ENCODE measurements at regions not wholly inside any gene's neighbourhood (a gene's known extent, or its start where the extent isn't known, plus 50 kb on each side); places are given as distances from the start of the nearest gene placed in this dataset.
A peak's percentile ranks its signal among the peaks of the same experiment; 100 is the strongest.
"Not testable (repeated sequence)": the region's sequence is repeated elsewhere in the genome, so short reads cannot be mapped to it uniquely, and the experiment has no call there.

GRCh38 chr3:190178779-190179178 is 58.1 kb upstream of the P3H2 start:
- H3K79me2 ChIP-seq (ENCODE audit: control insufficient read depth, insufficient read depth, low read length, poor library complexity), result no peaks in the 10 kb centered on the region
- H3K4ac ChIP-seq (ENCODE audit: low read depth, low read length), result no peak overlapping the region
- no peak overlapping the region for H2AK5ac ChIP-seq (ENCODE audit: low read length)
- H3K4me2 ChIP-seq (ENCODE audit: low read length), result no peak overlapping the region
- H3K4me1 ChIP-seq (ENCODE audit: control insufficient read depth in 1 of 2, insufficient read depth in 2 of 2, low read length in 2 of 2), result no peaks in the 10 kb centered on the region
- no peak overlapping the region for H3K14ac ChIP-seq (ENCODE audit: low read length)
- no peak for DNase-seq
- no peak overlapping the region for H4K91ac ChIP-seq (ENCODE audit: low read depth, low read length)
- H2BK12ac ChIP-seq (ENCODE audit: low read length), result no peak overlapping the region
- WGBS (ENCODE audit: extremely low coverage, insufficient coverage, insufficient read length), result no CpG with 5 or more reads among the region's 2 CpGs
- no peak overlapping the region for H2AFZ ChIP-seq (ENCODE audit: insufficient read depth, low read length, poor library complexity)
- no peaks in the 10 kb centered on the region for H3K36me3 ChIP-seq (ENCODE audit: control insufficient read depth in 1 of 2, insufficient read depth in 2 of 2, low read length in 2 of 2)
- no peaks in the 10 kb centered on the region for H3K9me3 ChIP-seq (ENCODE audit: insufficient read depth, low read depth, low read length)
- no peak overlapping the region for H2BK5ac ChIP-seq (ENCODE audit: low read depth, low read length, poor library complexity)
- H3K27me3 ChIP-seq (ENCODE audit: insufficient read depth, low read length), result no peaks in the 10 kb centered on the region
- no peaks in the 10 kb centered on the region for H3K79me1 ChIP-seq (ENCODE audit: low read length)
- no peak overlapping the region for H3K23ac ChIP-seq (ENCODE audit: low read length)
- no peak overlapping the region for H4K8ac ChIP-seq (ENCODE audit: low read depth, low read length)
- no peak overlapping the region for H2BK120ac ChIP-seq (ENCODE audit: insufficient read depth, low read length, poor library complexity)
- no peak overlapping the region for H3K18ac ChIP-seq (ENCODE audit: low read length)
- no peak overlapping the region for H3K4me3 ChIP-seq (ENCODE audit: low read depth, low read length)
- no peak overlapping the region for H4K12ac ChIP-seq (ENCODE audit: low read depth, low read length)
- no peak overlapping the region for H3K9ac ChIP-seq (ENCODE audit: low read length)
- no peak overlapping the region for H3K27ac ChIP-seq (ENCODE audit: low read depth, low read length)

- not testable (repeated sequence) for H3K4me2 ChIP-seq (ENCODE audit: low read length); H3K18ac ChIP-seq (ENCODE audit: low read length); H2BK12ac ChIP-seq (ENCODE audit: low read length); H3K4me3 ChIP-seq (ENCODE audit: low read depth, low read length); H3K79me2 ChIP-seq (ENCODE audit: control insufficient read depth, insufficient read depth, low read length, poor library complexity); H3K4me1 ChIP-seq (ENCODE audit: control insufficient read depth in 1 of 2, insufficient read depth in 2 of 2, low read length in 2 of 2); H3K36me3 ChIP-seq (ENCODE audit: control insufficient read depth in 1 of 2, insufficient read depth in 2 of 2, low read length in 2 of 2); H3K14ac ChIP-seq (ENCODE audit: low read length); H3K27me3 ChIP-seq (ENCODE audit: insufficient read depth, low read length); H2AK5ac ChIP-seq (ENCODE audit: low read length); H3K9me3 ChIP-seq (ENCODE audit: insufficient read depth, low read depth, low read length); H4K12ac ChIP-seq (ENCODE audit: low read depth, low read length); H3K9ac ChIP-seq (ENCODE audit: low read length); H4K8ac ChIP-seq (ENCODE audit: low read depth, low read length); H3K23ac ChIP-seq (ENCODE audit: low read length); H3K4ac ChIP-seq (ENCODE audit: low read depth, low read length); H3K79me1 ChIP-seq (ENCODE audit: low read length); H4K91ac ChIP-seq (ENCODE audit: low read depth, low read length); DNase-seq; H2BK5ac ChIP-seq (ENCODE audit: low read depth, low read length, poor library complexity); H2BK120ac ChIP-seq (ENCODE audit: insufficient read depth, low read length, poor library complexity); H3K27ac ChIP-seq (ENCODE audit: low read depth, low read length); H2AFZ ChIP-seq (ENCODE audit: insufficient read depth, low read length, poor library complexity)
- no CpG with 5 or more reads among the region's 39 CpGs for WGBS (ENCODE audit: extremely low coverage, insufficient coverage, insufficient read length)
Measured at GRCh38 chr3:190176933-190177525, 56.3 kb upstream of the P3H2 start.

- H2BK120ac ChIP-seq (ENCODE audit: insufficient read depth, low read length, poor library complexity); H3K18ac ChIP-seq (ENCODE audit: low read length); H3K79me2 ChIP-seq (ENCODE audit: control insufficient read depth, insufficient read depth, low read length, poor library complexity); H4K12ac ChIP-seq (ENCODE audit: low read depth, low read length); H3K4ac ChIP-seq (ENCODE audit: low read depth, low read length); H4K8ac ChIP-seq (ENCODE audit: low read depth, low read length); H2AFZ ChIP-seq (ENCODE audit: insufficient read depth, low read length, poor library complexity); H3K9me3 ChIP-seq (ENCODE audit: insufficient read depth, low read depth, low read length); H3K4me2 ChIP-seq (ENCODE audit: low read length); H2BK12ac ChIP-seq (ENCODE audit: low read length); H3K4me1 ChIP-seq (ENCODE audit: control insufficient read depth in 1 of 2, insufficient read depth in 2 of 2, low read length in 2 of 2); H4K91ac ChIP-seq (ENCODE audit: low read depth, low read length); H3K23ac ChIP-seq (ENCODE audit: low read length); H2BK5ac ChIP-seq (ENCODE audit: low read depth, low read length, poor library complexity); H2AK5ac ChIP-seq (ENCODE audit: low read length); H3K27me3 ChIP-seq (ENCODE audit: insufficient read depth, low read length); H3K79me1 ChIP-seq (ENCODE audit: low read length); H3K14ac ChIP-seq (ENCODE audit: low read length); H3K27ac ChIP-seq (ENCODE audit: low read depth, low read length); H3K9ac ChIP-seq (ENCODE audit: low read length); H3K36me3 ChIP-seq (ENCODE audit: control insufficient read depth in 1 of 2, insufficient read depth in 2 of 2, low read length in 2 of 2); H3K4me3 ChIP-seq (ENCODE audit: low read depth, low read length); DNase-seq: not testable (repeated sequence)
- WGBS (ENCODE audit: extremely low coverage, insufficient coverage, insufficient read length), result no CpG with 5 or more reads among the region's 10 CpGs
Measured at GRCh38 chr3:190176106-190176505, 55.4 kb upstream of the P3H2 start.

- H3K79me1 ChIP-seq (ENCODE audit: low read length), result no peaks in the 10 kb centered on the region
- no peak overlapping the region for H2BK120ac ChIP-seq (ENCODE audit: insufficient read depth, low read length, poor library complexity)
- no peaks in the 10 kb centered on the region for H3K27me3 ChIP-seq (ENCODE audit: insufficient read depth, low read length)
- H3K23ac ChIP-seq (ENCODE audit: low read length), result no peak overlapping the region
- H3K4me2 ChIP-seq (ENCODE audit: low read length), result no peak overlapping the region
- no peak overlapping the region for H3K9ac ChIP-seq (ENCODE audit: low read length)
- DNase-seq, result peak in 1 of 2 donors; percentile 56
- H2BK12ac ChIP-seq (ENCODE audit: low read length), result no peak overlapping the region
- H3K36me3 ChIP-seq (ENCODE audit: control insufficient read depth in 1 of 2, insufficient read depth in 2 of 2, low read length in 2 of 2), result no peaks in the 10 kb centered on the region
- H4K12ac ChIP-seq (ENCODE audit: low read depth, low read length), result no peak overlapping the region
- no peak overlapping the region for H2BK5ac ChIP-seq (ENCODE audit: low read depth, low read length, poor library complexity)
- H2AK5ac ChIP-seq (ENCODE audit: low read length), result no peak overlapping the region
- H3K79me2 ChIP-seq (ENCODE audit: control insufficient read depth, insufficient read depth, low read length, poor library complexity), result no peaks in the 10 kb centered on the region
- no peak overlapping the region for H3K14ac ChIP-seq (ENCODE audit: low read length)
- no peak overlapping the region for H3K18ac ChIP-seq (ENCODE audit: low read length)
- H2AFZ ChIP-seq (ENCODE audit: insufficient read depth, low read length, poor library complexity), result no peak overlapping the region
- H4K8ac ChIP-seq (ENCODE audit: low read depth, low read length), result no peak overlapping the region
- no peak overlapping the region for H3K4me3 ChIP-seq (ENCODE audit: low read depth, low read length)
- no CpG with 5 or more reads among the region's 1 CpG for WGBS (ENCODE audit: extremely low coverage, insufficient coverage, insufficient read length)
- no peak overlapping the region for H3K27ac ChIP-seq (ENCODE audit: low read depth, low read length)
- H3K4ac ChIP-seq (ENCODE audit: low read depth, low read length), result no peak overlapping the region
- H3K4me1 ChIP-seq (ENCODE audit: control insufficient read depth in 1 of 2, insufficient read depth in 2 of 2, low read length in 2 of 2), result no peaks in the 10 kb centered on the region
- no peaks in the 10 kb centered on the region for H3K9me3 ChIP-seq (ENCODE audit: insufficient read depth, low read depth, low read length)
- H4K91ac ChIP-seq (ENCODE audit: low read depth, low read length), result no peak overlapping the region
Measured at GRCh38 chr3:190175490-190175889, 54.8 kb upstream of the P3H2 start.
